H9 (cell line): ENCODE measurements at regions not wholly inside any gene's neighbourhood (a gene's known extent, or its start where the extent isn't known, plus 50 kb on each side); places are given as distances from the start of the nearest gene placed in this dataset.

Source experiments
- DNase-seq: peaks from one replicate; pipeline ENCODE4 v3.0.0-alpha.2; 2017
- H2AFZ ChIP-seq: one replicate; pipeline ENCODE4 v1.6.1; 2013; ENCODE audit warnings: mild to moderate bottlenecking, low read length, control low read depth, moderate library complexity
- H2AK5ac ChIP-seq: 2 replicates; pipeline ENCODE4 v1.6.1; 2013; ENCODE audit warnings: low read length, control low read depth, mixed read lengths; ENCODE audit not compliant: insufficient read length
- H2BK120ac ChIP-seq: one replicate; pipeline ENCODE4 v1.6.1; 2013; ENCODE audit warnings: low read depth, mild to moderate bottlenecking, low read length, control low read depth, inconsistent platforms; ENCODE audit not compliant: poor library complexity, severe bottlenecking
- H2BK12ac ChIP-seq: 2 replicates; pipeline ENCODE4 v1.6.1; 2013; ENCODE audit warnings: low read length, control low read depth, mixed read lengths, low read depth; ENCODE audit not compliant: insufficient read length
- H2BK15ac ChIP-seq: 2 replicates; pipeline ENCODE4 v1.6.1; 2013; ENCODE audit warnings: low read depth, low read length, control low read depth
- H2BK20ac ChIP-seq: one replicate; pipeline ENCODE4 v1.6.1; 2013; ENCODE audit warnings: low read depth, mild to moderate bottlenecking, low read length, control low read depth, inconsistent platforms; ENCODE audit not compliant: poor library complexity, severe bottlenecking
- H2BK5ac ChIP-seq: 2 replicates; pipeline ENCODE4 v1.6.1; 2013; ENCODE audit warnings: low read length, control low read depth, mixed read lengths; ENCODE audit not compliant: insufficient read length
- H3K14ac ChIP-seq: 2 replicates; pipeline ENCODE4 v1.6.1; 2013; ENCODE audit warnings: low read length, control low read depth; ENCODE audit not compliant: insufficient read depth
- H3K18ac ChIP-seq: 2 replicates; pipeline ENCODE4 v1.6.1; 2013; ENCODE audit warnings: low read depth, mild to moderate bottlenecking, mixed read lengths, low read length, control low read depth; ENCODE audit not compliant: insufficient read length
- H3K23ac ChIP-seq: 2 replicates; pipeline ENCODE4 v1.6.1; 2013; ENCODE audit warnings: low read length, control low read depth, mixed read lengths, low read depth; ENCODE audit not compliant: insufficient read length
- H3K23me2 ChIP-seq: 2 replicates; pipeline ENCODE4 v1.6.1; 2013; ENCODE audit warnings: low read depth, mild to moderate bottlenecking, mixed read lengths, low read length, control low read depth; ENCODE audit not compliant: insufficient read length, poor library complexity, severe bottlenecking
- H3K27ac ChIP-seq: 2 replicates; pipeline ENCODE4 v1.5.1; 2013; ENCODE audit warnings: low read length, control low read depth, mixed read lengths, low read depth; ENCODE audit not compliant: insufficient read length
- H3K27me3 ChIP-seq: 2 replicates; pipeline ENCODE4 v1.6.1; 2013; ENCODE audit warnings: low read length, control low read depth, inconsistent platforms; ENCODE audit not compliant: insufficient read depth
- H3K4ac ChIP-seq: 2 replicates; pipeline ENCODE4 v1.6.1; 2013; ENCODE audit warnings: low read depth, mild to moderate bottlenecking, control low read depth, inconsistent platforms, low read length, moderate library complexity
- H3K4me1 ChIP-seq: 2 replicates; pipeline ENCODE4 v1.6.1; 2013; ENCODE audit warnings: low read length, control low read depth, inconsistent platforms; ENCODE audit not compliant: insufficient read depth
- H3K4me2 ChIP-seq: 2 replicates; pipeline ENCODE4 v1.6.1; 2013; ENCODE audit warnings: low read length, control low read depth, mixed read lengths; ENCODE audit not compliant: insufficient read length, insufficient read depth
- H3K56ac ChIP-seq: 2 replicates; pipeline ENCODE4 v1.6.1; 2013; ENCODE audit warnings: low read depth, mild to moderate bottlenecking, mixed read lengths, low read length, control low read depth; ENCODE audit not compliant: insufficient read length
- H3K79me1 ChIP-seq: 2 replicates; pipeline ENCODE4 v1.6.1; 2013; ENCODE audit warnings: low read depth, mild to moderate bottlenecking, moderate library complexity, low read length, control low read depth, inconsistent platforms; ENCODE audit not compliant: insufficient read depth, poor library complexity, severe bottlenecking
- H3K79me2 ChIP-seq: 2 replicates; pipeline ENCODE4 v1.6.1; 2013; ENCODE audit warnings: low read length, control low read depth, inconsistent platforms; ENCODE audit not compliant: insufficient read depth
- H3K9ac ChIP-seq: 2 replicates; pipeline ENCODE4 v1.6.1; 2013; ENCODE audit warnings: low read length, control low read depth, mixed read lengths; ENCODE audit not compliant: insufficient read length; ENCODE audit errors: extremely low read depth
- H3K9me3 ChIP-seq: one replicate; pipeline ENCODE4 v1.6.1; 2013; ENCODE audit warnings: low read depth, low read length, inconsistent platforms; ENCODE audit not compliant: control insufficient read depth
- H3T11ph ChIP-seq: one replicate; pipeline ENCODE4 v1.6.1; 2013; ENCODE audit warnings: mild to moderate bottlenecking, low read length, control low read depth, inconsistent platforms
- H4K20me1 ChIP-seq: one replicate; pipeline ENCODE4 v1.6.1; 2013; ENCODE audit not compliant: control insufficient read depth, insufficient read length, insufficient read depth
- H4K5ac ChIP-seq: 2 replicates; pipeline ENCODE4 v1.6.1; 2013; ENCODE audit warnings: low read depth, mild to moderate bottlenecking, mixed read lengths, low read length, control low read depth; ENCODE audit not compliant: insufficient read length
- H4K8ac ChIP-seq: replicated peaks from 2 replicates; pipeline ENCODE4 v1.6.1; 2013; ENCODE audit warnings: low read length, control low read depth, mixed read lengths, low read depth; ENCODE audit not compliant: insufficient read length
- H4K91ac ChIP-seq: 2 replicates; pipeline ENCODE4 v1.6.1; 2013; ENCODE audit warnings: low read depth, mild to moderate bottlenecking, moderate library complexity, mixed read lengths, low read length, control low read depth; ENCODE audit not compliant: insufficient read length
- H3K27ac Mint-ChIP-seq, 3 experiments: 2 replicates in 2 of 3; 3 replicates in 1 of 3; pipeline ENCODE4 v1.8.0; 2020 to 2021; ENCODE audit warnings: mixed read lengths in 3 of 3, mild to moderate bottlenecking in 1 of 3, moderate library complexity in 1 of 3
- H3K27me3 Mint-ChIP-seq: 2 replicates; pipeline ENCODE4 v1.8.0; 2021; ENCODE audit warnings: low read depth, mild to moderate bottlenecking, moderate library complexity, mixed read lengths
- H3K36me3 Mint-ChIP-seq, 3 experiments: 2 replicates in 2 of 3; 3 replicates in 1 of 3; pipeline ENCODE4 v1.8.0; 2020 to 2021; ENCODE audit warnings: low read depth in 3 of 3, mixed read lengths in 3 of 3; ENCODE audit not compliant: insufficient read depth in 1 of 3
- H3K4me1 Mint-ChIP-seq, 2 experiments: 2 replicates each; pipeline ENCODE4 v1.8.0; 2020; ENCODE audit warnings: mixed read lengths in 2 of 2
- H3K4me3 Mint-ChIP-seq, 2 experiments: 2 replicates in 1 of 2; 3 replicates in 1 of 2; pipeline ENCODE4 v1.8.0; 2020 to 2021; ENCODE audit warnings: mild to moderate bottlenecking in 2 of 2, mixed read lengths in 2 of 2, moderate library complexity in 1 of 2
- H3K9me3 Mint-ChIP-seq, 2 experiments: 2 replicates in 1 of 2; 3 replicates in 1 of 2; pipeline ENCODE4 v1.8.0; 2020; ENCODE audit warnings: mild to moderate bottlenecking in 2 of 2, mixed read lengths in 2 of 2, moderate library complexity in 1 of 2
- WGBS: extraction: QIAGEN DNeasy Blood & Tissue Kit; methylation state at CpG from one replicate; pipeline ENCODE4 v1.1.7; 2013; ENCODE audit warnings: missing lambda C conversion rate, low lambda C conversion rate, mixed read lengths; ENCODE audit not compliant: insufficient read length; ENCODE audit errors: extremely low coverage; 5-methylcytosine and 5-hydroxymethylcytosine counted together
- TF ChIP-seq, protein P1 (sequence below): fragments of 200-600 bp; sonication (generic); conservative IDR thresholded peaks from 3 replicates; pipeline ENCODE4 v1.8.0; 2021; ENCODE audit warnings: antibody characterized with exemption, mild to moderate bottlenecking

DNA sequence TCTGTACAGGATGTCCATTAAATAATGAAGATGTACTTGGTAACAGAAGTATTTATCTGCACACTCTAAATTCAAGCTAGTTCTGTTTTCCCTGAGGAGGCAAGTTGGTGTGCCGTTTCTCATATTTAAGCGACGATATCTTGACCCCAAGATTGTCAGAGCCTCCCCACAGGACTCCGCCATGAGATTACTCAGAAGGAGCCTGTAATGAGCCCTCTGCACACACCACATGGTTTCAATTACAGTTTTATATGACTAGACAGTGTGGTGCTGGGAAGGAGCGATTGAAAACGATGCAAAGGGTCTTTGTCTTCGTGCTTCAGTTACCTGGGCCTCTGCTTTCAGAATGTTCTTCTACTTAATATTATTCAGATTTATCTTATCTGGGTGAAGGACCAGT, 840.4 kb upstream of the WWC1 start:
- Histone ChIP-seq H3K9me3 (no peaks in the 10 kb centered on the region), H2BK5ac (no peak overlapping the region), H3K56ac (no peak overlapping the region), H4K20me1 (no peaks in the 10 kb centered on the region), H3K9ac (no peak overlapping the region), H3K27ac (no peak overlapping the region), H3K4ac (no peak overlapping the region), H2BK15ac (no peak overlapping the region), H3K79me1 (no peaks in the 10 kb centered on the region), H3T11ph (no peak overlapping the region), H3K4me1 (no peaks in the 10 kb centered on the region), H3K23me2 (no peaks in the 10 kb centered on the region), H4K5ac (no peak overlapping the region), H3K79me2 (no peaks in the 10 kb centered on the region), H3K14ac (no peak overlapping the region), H2BK12ac (no peak overlapping the region), H2AK5ac (no peak overlapping the region), H2BK20ac (no peak overlapping the region), H4K91ac (no peak overlapping the region), H3K4me2 (no peak overlapping the region), H3K23ac (no peak overlapping the region), H2BK120ac (no peak overlapping the region), H4K8ac (no peak overlapping the region), H3K27me3 (no peaks in the 10 kb centered on the region), H3K18ac (no peak overlapping the region), H2AFZ (no peak overlapping the region)
- Mint-ChIP-seq H3K4me3 (no peak overlapping the region), H3K36me3 (no peaks in the 10 kb centered on the region), H3K27me3 (no peaks in the 10 kb centered on the region; the same call in 1 of the 2 replicates), H3K4me1 (peaks cover 18 to 21% of the 10 kb centered on the region in 2 experiments), H3K27ac (no peak overlapping the region), H3K9me3 (no peaks in the 10 kb centered on the region)
- no peak for DNase-seq
- no CpG with 5 or more reads among the region's 7 CpGs for WGBS
- TF ChIP-seq, protein P1, sequence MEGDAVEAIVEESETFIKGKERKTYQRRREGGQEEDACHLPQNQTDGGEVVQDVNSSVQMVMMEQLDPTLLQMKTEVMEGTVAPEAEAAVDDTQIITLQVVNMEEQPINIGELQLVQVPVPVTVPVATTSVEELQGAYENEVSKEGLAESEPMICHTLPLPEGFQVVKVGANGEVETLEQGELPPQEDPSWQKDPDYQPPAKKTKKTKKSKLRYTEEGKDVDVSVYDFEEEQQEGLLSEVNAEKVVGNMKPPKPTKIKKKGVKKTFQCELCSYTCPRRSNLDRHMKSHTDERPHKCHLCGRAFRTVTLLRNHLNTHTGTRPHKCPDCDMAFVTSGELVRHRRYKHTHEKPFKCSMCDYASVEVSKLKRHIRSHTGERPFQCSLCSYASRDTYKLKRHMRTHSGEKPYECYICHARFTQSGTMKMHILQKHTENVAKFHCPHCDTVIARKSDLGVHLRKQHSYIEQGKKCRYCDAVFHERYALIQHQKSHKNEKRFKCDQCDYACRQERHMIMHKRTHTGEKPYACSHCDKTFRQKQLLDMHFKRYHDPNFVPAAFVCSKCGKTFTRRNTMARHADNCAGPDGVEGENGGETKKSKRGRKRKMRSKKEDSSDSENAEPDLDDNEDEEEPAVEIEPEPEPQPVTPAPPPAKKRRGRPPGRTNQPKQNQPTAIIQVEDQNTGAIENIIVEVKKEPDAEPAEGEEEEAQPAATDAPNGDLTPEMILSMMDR = no peak
